ENCODE measurements at regions not wholly inside any gene's neighbourhood (a gene's known extent, or its start where the extent isn't known, plus 50 kb on each side); places are given as distances from the start of the nearest gene placed in this dataset.
"Not testable (repeated sequence)": the region's sequence is repeated elsewhere in the genome, so short reads cannot be mapped to it uniquely, and the experiment has no call there.

GRCh38 chr7:32776318-32776717 lies 115.2 kb downstream of the KBTBD2 start:
- H3K9me3 Mint-ChIP-seq; H3K4me3 Mint-ChIP-seq; H3K27ac Mint-ChIP-seq; H3K4me1 Mint-ChIP-seq (ENCODE audit: low read depth); DNase-seq; H3K36me3 Mint-ChIP-seq (ENCODE audit: low read depth): not testable (repeated sequence)
- peaks cover 30% of the 10 kb centered on the region for H3K27me3 Mint-ChIP-seq

DNA sequence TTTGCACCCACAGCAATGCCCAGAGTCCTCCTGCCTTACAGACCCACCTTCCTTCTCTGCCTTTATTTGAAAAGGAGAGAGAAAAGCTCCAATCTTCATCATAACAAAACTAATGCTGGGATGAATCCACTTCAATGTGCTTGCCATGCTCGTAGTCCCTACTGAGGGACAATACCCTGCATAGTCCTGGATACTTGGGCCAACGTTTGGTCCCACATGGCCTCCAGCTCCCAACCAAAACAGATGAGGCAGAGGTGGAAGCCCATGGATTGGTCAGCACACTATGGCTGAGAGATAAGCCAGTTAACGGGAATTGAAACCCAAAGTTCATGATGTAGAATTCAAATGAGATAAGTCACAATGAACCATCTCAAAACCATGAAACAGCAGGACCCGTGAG lies 115.8 kb downstream of the KBTBD2 start:
- not testable (repeated sequence) for H3K36me3 Mint-ChIP-seq (ENCODE audit: low read depth); H3K9me3 Mint-ChIP-seq; H3K4me1 Mint-ChIP-seq (ENCODE audit: low read depth); DNase-seq; H3K27ac Mint-ChIP-seq; H3K4me3 Mint-ChIP-seq
- peaks cover 35% of the 10 kb centered on the region for H3K27me3 Mint-ChIP-seq

DNA sequence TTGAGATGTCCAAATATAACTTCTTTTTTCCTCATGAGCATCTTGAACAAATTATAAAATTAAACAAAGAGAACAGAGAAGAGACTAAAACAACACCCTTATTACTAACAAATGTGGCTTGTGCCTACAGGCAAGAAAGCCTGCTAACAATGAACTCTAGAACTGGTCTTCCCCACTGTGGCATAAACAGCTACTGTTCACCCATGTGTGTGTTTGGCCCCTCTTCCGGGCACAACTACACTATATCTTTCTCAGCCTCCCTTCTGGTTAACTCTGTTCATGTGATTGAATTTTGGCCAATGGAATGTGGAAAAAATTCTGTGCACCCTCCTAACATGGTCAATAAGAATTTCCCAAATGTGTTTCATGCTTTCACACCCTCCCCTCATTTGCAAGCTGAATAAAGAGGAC lies 117.0 kb downstream of the KBTBD2 start:
- Mint-ChIP-seq H3K36me3 (ENCODE audit: low read depth) (no peaks in the 10 kb centered on the region), H3K4me3 (no peak overlapping the region), H3K9me3 (no peaks in the 10 kb centered on the region), H3K27ac (no peak overlapping the region), H3K27me3 (peaks cover 35% of the 10 kb centered on the region), H3K4me1 (ENCODE audit: low read depth) (no peaks in the 10 kb centered on the region)
- DNase-seq = no peak

- not testable (repeated sequence) for H3K36me3 Mint-ChIP-seq (ENCODE audit: low read depth); H3K9me3 Mint-ChIP-seq; H3K4me1 Mint-ChIP-seq (ENCODE audit: low read depth); H3K4me3 Mint-ChIP-seq; H3K27ac Mint-ChIP-seq; DNase-seq
- H3K27me3 Mint-ChIP-seq = peaks cover 58% of the 10 kb centered on the region
These were observed 122.6 kb downstream of the KBTBD2 start for GRCh38 chr7:32768866-32769510.

DNA sequence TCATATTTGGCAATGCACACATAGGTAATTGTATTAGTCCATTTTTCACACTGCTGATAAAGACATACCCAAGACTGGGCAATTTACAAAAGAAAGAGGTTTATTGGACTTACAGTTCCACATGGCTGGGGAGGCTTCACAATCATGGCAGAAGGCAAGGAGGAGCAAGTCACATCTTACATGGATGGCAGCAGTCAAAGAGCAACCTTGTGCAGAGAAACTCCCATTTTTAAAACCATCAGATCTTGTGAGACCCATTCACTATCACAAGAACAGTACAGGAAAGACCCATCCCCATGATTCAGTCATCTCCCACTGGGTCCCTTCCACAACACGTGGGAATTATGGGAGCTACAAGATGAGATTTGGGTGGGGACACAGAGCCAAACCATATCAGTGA lies 123.2 kb downstream of the KBTBD2 start:
- not testable (repeated sequence) for H3K4me3 Mint-ChIP-seq; DNase-seq; H3K27ac Mint-ChIP-seq; H3K9me3 Mint-ChIP-seq; H3K4me1 Mint-ChIP-seq (ENCODE audit: low read depth); H3K36me3 Mint-ChIP-seq (ENCODE audit: low read depth)
- peaks cover 60% of the 10 kb centered on the region for H3K27me3 Mint-ChIP-seq

DNA sequence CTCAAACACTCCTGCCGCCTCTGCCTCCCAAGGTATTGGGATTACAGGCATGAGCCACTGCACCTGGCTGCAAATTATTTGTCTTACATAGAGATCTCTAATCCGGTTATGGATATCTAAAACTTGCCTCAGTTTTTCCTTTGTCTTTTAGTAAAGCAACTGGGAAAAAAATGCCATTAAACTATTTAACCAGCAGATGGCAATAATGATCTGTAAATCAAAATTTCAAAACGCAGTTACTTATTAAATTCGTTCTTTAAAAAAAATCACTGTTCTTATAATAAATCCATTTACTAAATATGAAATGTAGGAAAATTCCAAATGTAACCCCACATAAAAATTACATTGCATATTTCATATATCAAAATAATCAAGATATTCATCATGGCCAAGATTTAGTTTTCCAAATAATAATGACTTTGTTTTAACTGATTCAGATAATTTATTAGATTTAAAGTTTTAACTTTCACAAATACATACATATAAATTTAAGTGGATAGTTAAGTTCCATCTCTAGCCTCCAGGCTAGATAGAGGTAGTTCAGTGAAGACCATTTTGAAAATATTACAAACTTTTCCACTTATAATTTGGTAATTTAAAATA lies 125.8 kb downstream of the KBTBD2 start:
- H3K9me3 Mint-ChIP-seq; H3K36me3 Mint-ChIP-seq (ENCODE audit: low read depth); DNase-seq; H3K4me3 Mint-ChIP-seq; H3K27ac Mint-ChIP-seq: not testable (repeated sequence)
- peaks cover 14% of the 10 kb centered on the region for H3K4me1 Mint-ChIP-seq (ENCODE audit: low read depth)
- H3K27me3 Mint-ChIP-seq = peaks cover 61% of the 10 kb centered on the region

DNA sequence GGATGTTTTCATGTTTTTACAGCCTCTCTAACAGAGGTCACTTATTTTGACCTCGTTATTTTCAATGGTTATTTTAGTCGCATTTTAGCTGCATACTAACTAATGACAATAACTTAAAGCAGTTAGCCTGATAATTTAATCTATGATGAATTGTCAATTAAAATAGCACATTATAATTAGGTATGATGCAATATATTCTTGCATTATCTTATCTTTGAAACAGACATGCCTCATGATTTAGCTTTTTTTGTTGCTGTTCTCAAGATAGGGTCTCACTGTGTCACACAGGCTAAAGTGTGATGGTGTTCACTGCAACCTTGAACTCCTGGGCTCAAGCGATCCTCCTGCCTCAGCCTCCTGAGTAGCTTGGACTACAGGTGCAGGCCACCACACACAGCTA lies 126.4 kb downstream of the KBTBD2 start:
- H3K27me3 Mint-ChIP-seq = peaks cover 63% of the 10 kb centered on the region
- no peaks in the 10 kb centered on the region for H3K9me3 Mint-ChIP-seq
- peaks cover 14% of the 10 kb centered on the region for H3K4me1 Mint-ChIP-seq (ENCODE audit: low read depth)

DNA sequence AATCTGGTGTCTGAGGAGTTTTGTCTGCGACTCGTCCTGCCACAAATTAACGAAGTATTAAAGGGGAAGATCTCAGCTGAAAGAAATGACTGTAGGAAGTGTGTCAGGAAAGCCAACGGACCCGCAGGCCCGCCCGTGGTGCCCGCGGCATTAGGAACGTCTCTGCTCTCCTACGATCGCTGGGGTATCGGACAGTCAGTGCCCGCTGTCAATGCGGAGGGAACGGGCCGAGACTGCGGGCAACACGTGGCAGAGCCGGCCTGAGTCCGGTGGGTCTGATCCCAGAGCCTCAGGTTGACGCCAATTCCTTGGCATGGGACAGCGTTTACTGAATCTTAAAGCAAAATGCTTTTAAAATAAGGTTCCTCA lies 128.7 kb downstream of the KBTBD2 start:
- no peak for DNase-seq
- Mint-ChIP-seq H3K4me3 (peak overlapping the region; percentile 2), H3K27ac (no peak overlapping the region), H3K27me3 (peaks cover 66% of the 10 kb centered on the region), H3K9me3 (no peaks in the 10 kb centered on the region), H3K36me3 (ENCODE audit: low read depth) (no peaks in the 10 kb centered on the region), H3K4me1 (ENCODE audit: low read depth) (peaks cover 14% of the 10 kb centered on the region)

More for the DNA sequence above, 126.4 kb downstream of the KBTBD2 start:
- no peak for DNase-seq
- Mint-ChIP-seq H3K36me3 (ENCODE audit: low read depth) (no peaks in the 10 kb centered on the region), H3K4me3 (no peak overlapping the region), H3K27ac (no peak overlapping the region)

- not testable (repeated sequence) for H3K27ac Mint-ChIP-seq; H3K36me3 Mint-ChIP-seq (ENCODE audit: low read depth); DNase-seq; H3K9me3 Mint-ChIP-seq
- peaks cover 63% of the 10 kb centered on the region for H3K27me3 Mint-ChIP-seq
- peaks cover 14% of the 10 kb centered on the region for H3K4me1 Mint-ChIP-seq (ENCODE audit: low read depth)
- H3K4me3 Mint-ChIP-seq = peak overlapping the region; percentile 33
These were observed 129.2 kb downstream of the KBTBD2 start for GRCh38 chr7:32762206-32762924.

- DNase-seq = no peak
- H3K4me1 Mint-ChIP-seq (ENCODE audit: low read depth) = peaks cover 14% of the 10 kb centered on the region
- no peaks in the 10 kb centered on the region for H3K9me3 Mint-ChIP-seq
- H3K27ac Mint-ChIP-seq = no peak overlapping the region
- no peaks in the 10 kb centered on the region for H3K36me3 Mint-ChIP-seq (ENCODE audit: low read depth)
- peak overlapping the region; percentile 33 for H3K4me3 Mint-ChIP-seq
- H3K27me3 Mint-ChIP-seq = peaks cover 58% of the 10 kb centered on the region
These were observed 129.9 kb downstream of the KBTBD2 start for GRCh38 chr7:32761451-32762205.

DNA sequence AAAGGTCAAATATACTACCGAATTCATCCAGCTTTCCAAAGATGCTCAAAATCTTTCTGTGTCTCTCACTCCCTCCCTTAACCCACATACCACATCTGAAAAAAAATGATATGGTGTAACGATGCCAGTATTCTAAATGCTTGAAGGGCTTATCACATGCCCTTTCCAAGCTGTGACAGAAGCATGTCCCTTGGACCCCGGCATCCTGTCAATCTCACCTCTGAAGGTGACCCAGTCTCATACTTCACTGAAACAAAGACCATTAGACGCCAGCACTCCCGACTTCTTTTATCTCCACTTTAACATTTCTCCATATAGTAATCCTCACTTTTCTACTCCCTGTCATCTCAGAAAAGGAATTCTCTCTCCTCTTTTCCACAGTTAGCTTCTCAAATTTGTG lies 130.8 kb downstream of the KBTBD2 start:
- H3K27me3 Mint-ChIP-seq = peaks cover 57% of the 10 kb centered on the region
- H3K4me3 Mint-ChIP-seq; H3K27ac Mint-ChIP-seq; H3K36me3 Mint-ChIP-seq (ENCODE audit: low read depth); DNase-seq; H3K9me3 Mint-ChIP-seq: not testable (repeated sequence)
- H3K4me1 Mint-ChIP-seq (ENCODE audit: low read depth) = peaks cover 14% of the 10 kb centered on the region

GRCh38 chr7:32759859-32760258 lies 131.7 kb downstream of the KBTBD2 start:
- H3K4me3 Mint-ChIP-seq; DNase-seq; H3K9me3 Mint-ChIP-seq; H3K27ac Mint-ChIP-seq; H3K36me3 Mint-ChIP-seq (ENCODE audit: low read depth): not testable (repeated sequence)
- peaks cover 53% of the 10 kb centered on the region for H3K27me3 Mint-ChIP-seq
- H3K4me1 Mint-ChIP-seq (ENCODE audit: low read depth) = peaks cover 14% of the 10 kb centered on the region

GRCh38 chr7:32753872-32754271 lies 137.7 kb downstream of the KBTBD2 start:
- not testable (repeated sequence) for H3K27ac Mint-ChIP-seq; H3K36me3 Mint-ChIP-seq (ENCODE audit: low read depth); H3K4me1 Mint-ChIP-seq (ENCODE audit: low read depth); DNase-seq; H3K9me3 Mint-ChIP-seq; H3K4me3 Mint-ChIP-seq
- peaks cover 20% of the 10 kb centered on the region for H3K27me3 Mint-ChIP-seq

- not testable (repeated sequence) for H3K9me3 Mint-ChIP-seq; H3K4me3 Mint-ChIP-seq; H3K4me1 Mint-ChIP-seq (ENCODE audit: low read depth); H3K27ac Mint-ChIP-seq; DNase-seq; H3K36me3 Mint-ChIP-seq (ENCODE audit: low read depth)
- H3K27me3 Mint-ChIP-seq = peaks cover 29% of the 10 kb centered on the region
These were observed 143.2 kb downstream of the KBTBD2 start for GRCh38 chr7:32748337-32748736.

All from activated T-cell treated with anti-CD3 and anti-CD28 coated beads, Interleukin-2, amount 50 U/mL, for 24 hours (primary cell).